ENCODE measurements at regions not wholly inside any gene's neighbourhood (a gene's known extent, or its start where the extent isn't known, plus 50 kb on each side); places are given as distances from the start of the nearest gene placed in this dataset.

- TF ChIP-seq CTCF (optimal IDR thresholded peaks at IDR 0.05 in 1 of 3, IDR thresholded peaks at IDR 0.05 in 1 of 3, conservative IDR thresholded peaks at IDR 0.05 in 1 of 3; ENCODE audit: extremely low read depth in 1 of 3, insufficient read depth in 2 of 3, low read length in 3 of 3) (no peak), EZH2 (IDR thresholded peaks at IDR 0.05; ENCODE audit: low read length) (no peak)
These were observed 620.6 kb downstream of the GALR1 start for GRCh38 chr18:77870199-77870598.

Data from keratinocyte (primary cell).